Neural cell (in vitro differentiated cells): ENCODE measurements at regions not wholly inside any gene's neighbourhood (a gene's known extent, or its start where the extent isn't known, plus 50 kb on each side); places are given as distances from the start of the nearest gene placed in this dataset.

Experiments
- H2AFZ ChIP-seq: fragments of 200-600, 300-800 bp; sonication (generic), shearing (Covaris generic); 2 replicates; pipeline ENCODE4 v1.6.0; 2014; ENCODE audit warnings: low read depth, mild to moderate bottlenecking, antibody characterized with exemption, low read length, moderate library complexity
- H3F3A ChIP-seq: fragments of 200-600 bp; shearing (Covaris generic); 2 replicates; pipeline ENCODE4 v1.6.1; 2016; ENCODE audit warnings: mild to moderate bottlenecking, moderate library complexity, mixed read lengths, antibody characterized with exemption, low read length; ENCODE audit not compliant: insufficient read depth, poor library complexity, severe bottlenecking
- H3K27ac ChIP-seq: fragments of 200-600, 300-800 bp; sonication (generic), shearing (Covaris generic); 2 replicates; pipeline ENCODE4 v1.5.1; 2014; ENCODE audit warnings: mild to moderate bottlenecking, low read length, moderate library complexity
- H3K27me3 ChIP-seq: fragments of 300-800, 200-600 bp; sonication (generic), shearing (Covaris generic); 2 replicates; pipeline ENCODE4 v1.6.0; 2014; ENCODE audit warnings: mild to moderate bottlenecking, low read depth, low read length, moderate library complexity; ENCODE audit not compliant: insufficient read depth
- H3K36me3 ChIP-seq: fragments of 300-800, 200-600 bp; sonication (generic), shearing (Covaris generic); 2 replicates; pipeline ENCODE4 v1.5.1; 2014; ENCODE audit warnings: mild to moderate bottlenecking, antibody characterized with exemption, low read length, moderate library complexity; ENCODE audit not compliant: insufficient read depth
- H3K4me2 ChIP-seq: fragments of 300-800, 200-600 bp; sonication (generic), shearing (Covaris generic); 2 replicates; pipeline ENCODE4 v1.6.0; 2014; ENCODE audit warnings: mild to moderate bottlenecking, low read length
- H3K4me3 ChIP-seq: fragments of 300-800, 200-600 bp; sonication (generic), shearing (Covaris generic); 2 replicates; pipeline ENCODE4 v1.5.1; 2014; ENCODE audit warnings: mild to moderate bottlenecking, low read length, moderate library complexity
- H3K79me2 ChIP-seq: fragments of 200-600 bp; shearing (Covaris generic); replicated peaks from 2 replicates; pipeline ENCODE4 v1.6.0; 2014; ENCODE audit warnings: mild to moderate bottlenecking, low read length, moderate library complexity; ENCODE audit not compliant: insufficient read depth
- H3K9ac ChIP-seq: fragments of 300-800, 200-600 bp; sonication (generic), shearing (Covaris generic); 2 replicates; pipeline ENCODE4 v1.6.1; 2016; ENCODE audit warnings: mild to moderate bottlenecking, low read length, mixed read lengths
- H3K9me2 ChIP-seq: fragments of 200-600 bp; shearing (Covaris generic); 2 replicates; pipeline ENCODE4 v1.6.1; 2016; ENCODE audit warnings: mild to moderate bottlenecking, low read length, mixed read lengths; ENCODE audit not compliant: insufficient read depth
- H3K9me3 ChIP-seq: fragments of 200-600, 300-800 bp; sonication (generic), shearing (Covaris generic); 2 replicates; pipeline ENCODE4 v1.6.1; 2016; ENCODE audit warnings: mild to moderate bottlenecking, mixed run types, low read length, moderate library complexity, mixed read lengths
- H4K20me1 ChIP-seq: fragments of 200-600 bp; shearing (Covaris generic); 2 replicates; pipeline ENCODE4 v1.6.1; 2016; ENCODE audit warnings: mild to moderate bottlenecking, mixed run types; ENCODE audit not compliant: insufficient read depth
- EP300 ChIP-seq: fragments of 450-650 bp; conservative IDR thresholded peaks from 2 replicates; pipeline ENCODE4 v1.6.1; 2014; ENCODE audit warnings: antibody characterized with exemption, mild to moderate bottlenecking, moderate library complexity; ENCODE audit not compliant: poor library complexity, severe bottlenecking
- EZH2 ChIP-seq: fragments of 200-600, 300-800 bp; shearing (Covaris generic), sonication (generic); IDR thresholded peaks from 2 replicates; pipeline ENCODE4 v1.6.1; 2014; ENCODE audit warnings: antibody characterized with exemption, low read length, borderline replicate concordance, mild to moderate bottlenecking; ENCODE audit not compliant: insufficient read depth, poor library complexity, severe bottlenecking
- MXI1 ChIP-seq: fragments of 450-650 bp; conservative IDR thresholded peaks from 2 replicates; pipeline ENCODE4 v1.6.1; 2014; ENCODE audit warnings: antibody characterized with exemption, mild to moderate bottlenecking; ENCODE audit not compliant: poor library complexity, severe bottlenecking
- POLR2AphosphoS5 ChIP-seq: IDR thresholded peaks from 2 replicates; pipeline ENCODE4 v1.6.1; 2012
- REST ChIP-seq: IDR thresholded peaks from 2 replicates; pipeline ENCODE4 v1.6.1; 2012; ENCODE audit warnings: borderline replicate concordance
- SMC3 ChIP-seq: fragments of 450-650 bp; conservative IDR thresholded peaks from 2 replicates; pipeline ENCODE4 v1.6.1; 2014; ENCODE audit warnings: antibody characterized with exemption, mild to moderate bottlenecking, moderate library complexity; ENCODE audit not compliant: poor library complexity
- TAF1 ChIP-seq: IDR thresholded peaks from 2 replicates; pipeline ENCODE4 v1.6.1; 2012; ENCODE audit warnings: low read depth
- TF ChIP-seq, protein P1 (sequence below): fragments of 450-650 bp; IDR thresholded peaks from 2 replicates; pipeline ENCODE4 v1.5.1; 2014; ENCODE audit warnings: antibody characterized with exemption, mild to moderate bottlenecking, moderate library complexity; ENCODE audit not compliant: poor library complexity, severe bottlenecking

DNA sequence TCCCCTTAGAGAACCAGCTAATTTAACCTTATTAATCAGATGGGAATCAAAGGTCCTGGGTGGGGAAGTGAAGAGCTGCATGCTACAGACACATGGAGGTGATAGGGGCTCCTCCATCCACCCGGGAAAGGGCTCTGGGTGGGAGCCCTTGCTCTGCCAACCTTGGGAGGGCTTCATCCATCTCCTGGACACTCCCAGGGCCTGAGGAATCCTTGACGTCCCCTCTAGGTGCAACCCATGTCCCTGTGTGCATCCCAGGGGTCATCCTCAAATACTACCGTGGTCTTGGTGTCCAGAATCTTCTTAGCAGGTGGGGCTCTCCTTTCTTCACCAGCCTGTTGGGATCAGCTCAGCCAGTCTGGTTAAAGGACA lies 55.4 kb upstream of the IGFBP3 start:
- no peaks in the 10 kb centered on the region for H3K9me3 ChIP-seq
- H3K4me2 ChIP-seq: no peak overlapping the region
- H3K36me3 ChIP-seq: no peaks in the 10 kb centered on the region
- no peak overlapping the region for H3K9ac ChIP-seq
- TF ChIP-seq POLR2AphosphoS5 (no peak), EZH2 (no peak), MXI1 (no peak), SMC3 (no peak), REST (no peak), EP300 (no peak), TAF1 (no peak)
- TF ChIP-seq, protein P1, sequence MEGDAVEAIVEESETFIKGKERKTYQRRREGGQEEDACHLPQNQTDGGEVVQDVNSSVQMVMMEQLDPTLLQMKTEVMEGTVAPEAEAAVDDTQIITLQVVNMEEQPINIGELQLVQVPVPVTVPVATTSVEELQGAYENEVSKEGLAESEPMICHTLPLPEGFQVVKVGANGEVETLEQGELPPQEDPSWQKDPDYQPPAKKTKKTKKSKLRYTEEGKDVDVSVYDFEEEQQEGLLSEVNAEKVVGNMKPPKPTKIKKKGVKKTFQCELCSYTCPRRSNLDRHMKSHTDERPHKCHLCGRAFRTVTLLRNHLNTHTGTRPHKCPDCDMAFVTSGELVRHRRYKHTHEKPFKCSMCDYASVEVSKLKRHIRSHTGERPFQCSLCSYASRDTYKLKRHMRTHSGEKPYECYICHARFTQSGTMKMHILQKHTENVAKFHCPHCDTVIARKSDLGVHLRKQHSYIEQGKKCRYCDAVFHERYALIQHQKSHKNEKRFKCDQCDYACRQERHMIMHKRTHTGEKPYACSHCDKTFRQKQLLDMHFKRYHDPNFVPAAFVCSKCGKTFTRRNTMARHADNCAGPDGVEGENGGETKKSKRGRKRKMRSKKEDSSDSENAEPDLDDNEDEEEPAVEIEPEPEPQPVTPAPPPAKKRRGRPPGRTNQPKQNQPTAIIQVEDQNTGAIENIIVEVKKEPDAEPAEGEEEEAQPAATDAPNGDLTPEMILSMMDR: no peak
- H4K20me1 ChIP-seq: no peaks in the 10 kb centered on the region
- no peaks in the 10 kb centered on the region for H3K9me2 ChIP-seq
- H3K27ac ChIP-seq: no peak overlapping the region
- H3K4me3 ChIP-seq: no peak overlapping the region
- H3F3A ChIP-seq: no peaks in the 10 kb centered on the region
- no peak overlapping the region for H2AFZ ChIP-seq
- no peaks in the 10 kb centered on the region for H3K79me2 ChIP-seq
- H3K27me3 ChIP-seq: no peaks in the 10 kb centered on the region

- H3K9me2 ChIP-seq: no peaks in the 10 kb centered on the region
- H4K20me1 ChIP-seq: no peaks in the 10 kb centered on the region
- TF ChIP-seq MXI1 (no peak), REST (no peak)
- no peaks in the 10 kb centered on the region for H3K36me3 ChIP-seq
- H3K9ac ChIP-seq: no peak overlapping the region
- no peaks in the 10 kb centered on the region for H3K9me3 ChIP-seq
- H3K79me2 ChIP-seq: no peaks in the 10 kb centered on the region
- H3K4me3 ChIP-seq: no peak overlapping the region
- no peak overlapping the region for H3K4me2 ChIP-seq
- no peak overlapping the region for H2AFZ ChIP-seq
- no peaks in the 10 kb centered on the region for H3K27me3 ChIP-seq
- no peak overlapping the region for H3K27ac ChIP-seq
- H3F3A ChIP-seq: no peaks in the 10 kb centered on the region
Measured at GRCh38 chr7:45975847-45976484, 54.9 kb upstream of the IGFBP3 start.
